Lower leg skin (tissue), 3 donors: ENCODE measurements at regions not wholly inside any gene's neighbourhood (a gene's known extent, or its start where the extent isn't known, plus 50 kb on each side); places are given as distances from the start of the nearest gene placed in this dataset.

Source experiments
- POLR2A ChIP-seq, 2 donors: fragments of 450-650 bp; IDR thresholded peaks; one replicate each; pipeline ENCODE4 v1.6.1; 2016 to 2017; ENCODE audit warnings: antibody characterized with exemption in 2 of 2, mild to moderate bottlenecking in 1 of 2, moderate library complexity in 1 of 2
- TF ChIP-seq, protein P1 (sequence below), 3 donors: fragments of 450-650 bp; IDR thresholded peaks; one replicate each; pipeline ENCODE4 v1.5.1; 2016; ENCODE audit warnings: antibody characterized with exemption in 3 of 3, mild to moderate bottlenecking in 3 of 3, moderate library complexity in 2 of 3

DNA sequence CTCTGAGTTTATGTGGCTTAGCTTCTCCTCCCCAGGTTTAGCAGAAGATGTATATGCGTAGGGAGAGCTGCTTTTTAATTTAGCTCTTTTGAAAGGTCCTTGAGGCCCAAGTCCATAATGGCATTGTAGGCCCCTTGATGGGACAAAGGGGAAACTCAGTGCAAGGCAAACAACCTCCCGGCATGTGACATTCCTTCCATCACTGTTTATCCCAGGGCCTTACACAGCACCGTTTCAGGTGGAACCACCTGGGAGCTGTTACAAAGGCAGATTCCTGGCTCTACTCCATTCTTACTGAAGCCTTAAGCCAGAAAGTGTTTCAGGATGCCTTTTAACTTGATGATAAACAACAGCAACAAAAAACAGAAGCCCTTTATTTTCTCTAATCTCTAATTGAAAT lies 555.4 kb downstream of the SLC4A3 start:
- TF ChIP-seq, protein P1, sequence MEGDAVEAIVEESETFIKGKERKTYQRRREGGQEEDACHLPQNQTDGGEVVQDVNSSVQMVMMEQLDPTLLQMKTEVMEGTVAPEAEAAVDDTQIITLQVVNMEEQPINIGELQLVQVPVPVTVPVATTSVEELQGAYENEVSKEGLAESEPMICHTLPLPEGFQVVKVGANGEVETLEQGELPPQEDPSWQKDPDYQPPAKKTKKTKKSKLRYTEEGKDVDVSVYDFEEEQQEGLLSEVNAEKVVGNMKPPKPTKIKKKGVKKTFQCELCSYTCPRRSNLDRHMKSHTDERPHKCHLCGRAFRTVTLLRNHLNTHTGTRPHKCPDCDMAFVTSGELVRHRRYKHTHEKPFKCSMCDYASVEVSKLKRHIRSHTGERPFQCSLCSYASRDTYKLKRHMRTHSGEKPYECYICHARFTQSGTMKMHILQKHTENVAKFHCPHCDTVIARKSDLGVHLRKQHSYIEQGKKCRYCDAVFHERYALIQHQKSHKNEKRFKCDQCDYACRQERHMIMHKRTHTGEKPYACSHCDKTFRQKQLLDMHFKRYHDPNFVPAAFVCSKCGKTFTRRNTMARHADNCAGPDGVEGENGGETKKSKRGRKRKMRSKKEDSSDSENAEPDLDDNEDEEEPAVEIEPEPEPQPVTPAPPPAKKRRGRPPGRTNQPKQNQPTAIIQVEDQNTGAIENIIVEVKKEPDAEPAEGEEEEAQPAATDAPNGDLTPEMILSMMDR (IDR thresholded peaks at IDR 0.05): no peak
- TF ChIP-seq POLR2A (IDR thresholded peaks at IDR 0.05): no peak
